IMR-90 (cell line): ENCODE measurements at regions not wholly inside any gene's neighbourhood (a gene's known extent, or its start where the extent isn't known, plus 50 kb on each side); places are given as distances from the start of the nearest gene placed in this dataset.

Experiments
- ATAC-seq: fragments of 200-7000 bp; cut with Tn5 transposase; 2 replicates; pipeline ENCODE4 v1.9.1; 2020; ENCODE audit warnings: low read depth, mild to moderate bottlenecking, moderate library complexity
- BruUV-seq: library from RNA; stranded (reverse); fragments of 400-500 nt; replicated peaks from 2 replicates; lab custom pipeline; 2021; lab: Mats Ljungman, UMichigan
- CTCF ChIA-PET: fragments of 300-600 bp; formaldehyde crosslinking; extraction: SDS; loops from one replicate; lab custom pipeline; 2021; ENCODE audit warnings: antibody characterized with exemption; lab: Yijun Ruan, JAX
- POLR2A ChIA-PET: fragments of 300-600 bp; sonication (Branson Sonifier 250); formaldehyde crosslinking; loops from one replicate; lab custom pipeline; 2022; ENCODE audit warnings: antibody characterized with exemption; ENCODE audit not compliant: unreplicated experiment; lab: Charles Lee
- DNase-seq: peaks from one replicate; pipeline ENCODE4 v3.0.0; 2013
- H2AFZ ChIP-seq: replicated peaks from 2 replicates; pipeline ENCODE3; 2013; ENCODE audit warnings: low read length, mild to moderate bottlenecking; ENCODE audit not compliant: poor library complexity
- H2AK5ac ChIP-seq: 2 replicates; pipeline ENCODE4 v1.6.1; 2013; ENCODE audit warnings: low read depth, low read length, inconsistent platforms
- H2AK9ac ChIP-seq: replicated peaks from 2 replicates; pipeline ENCODE3; 2013; ENCODE audit warnings: mild to moderate bottlenecking, low read depth, low read length, moderate library complexity; ENCODE audit not compliant: poor library complexity
- H2BK120ac ChIP-seq: 2 replicates; pipeline ENCODE4 v1.6.1; 2013; ENCODE audit warnings: low read depth, low read length, inconsistent platforms
- H2BK15ac ChIP-seq: 3 replicates; pipeline ENCODE4 v1.6.1; 2013; ENCODE audit warnings: low read depth, low read length, inconsistent platforms
- H2BK20ac ChIP-seq: 2 replicates; pipeline ENCODE4 v1.6.1; 2013; ENCODE audit warnings: low read depth, mild to moderate bottlenecking, inconsistent platforms, low read length, moderate library complexity
- H2BK5ac ChIP-seq: 2 replicates; pipeline ENCODE4 v1.6.1; 2013; ENCODE audit warnings: mild to moderate bottlenecking, low read depth, low read length, inconsistent platforms; ENCODE audit not compliant: poor library complexity, severe bottlenecking
- H3K14ac ChIP-seq: replicated peaks from 2 replicates; pipeline ENCODE4 v1.6.1; 2013; ENCODE audit warnings: low read depth, low read length, inconsistent platforms
- H3K18ac ChIP-seq: 2 replicates; pipeline ENCODE4 v1.6.1; 2013; ENCODE audit warnings: low read depth, low read length, control low read depth
- H3K23ac ChIP-seq: 2 replicates; pipeline ENCODE4 v1.6.1; 2013; ENCODE audit warnings: low read depth, low read length, inconsistent platforms
- H3K27ac ChIP-seq: 2 replicates; pipeline ENCODE4 v1.5.1; 2013; ENCODE audit warnings: mild to moderate bottlenecking, control low read depth, low read length; ENCODE audit not compliant: insufficient read depth
- H3K27me3 ChIP-seq: 2 replicates; pipeline ENCODE4 v1.6.1; 2013; ENCODE audit warnings: low read length; ENCODE audit not compliant: control insufficient read depth, insufficient read depth
- H3K36me3 ChIP-seq: 2 replicates; pipeline ENCODE4 v1.6.1; 2013; ENCODE audit warnings: low read length, mixed read lengths; ENCODE audit not compliant: control insufficient read depth, insufficient read depth
- H3K4ac ChIP-seq: 2 replicates; pipeline ENCODE4 v1.6.1; 2013; ENCODE audit warnings: low read depth, low read length, inconsistent platforms
- H3K4me1 ChIP-seq: 2 replicates; pipeline ENCODE4 v1.6.1; 2013; ENCODE audit warnings: low read length, mixed read lengths; ENCODE audit not compliant: control insufficient read depth, insufficient read depth
- H3K4me2 ChIP-seq: 2 replicates; pipeline ENCODE4 v1.6.1; 2013; ENCODE audit warnings: low read depth, mild to moderate bottlenecking, control low read depth, low read length, moderate library complexity
- H3K4me3 ChIP-seq: 2 replicates; pipeline ENCODE4 v1.5.1; 2013; ENCODE audit warnings: low read depth, mild to moderate bottlenecking, control low read depth, low read length, moderate library complexity; ENCODE audit not compliant: insufficient read depth
- H3K56ac ChIP-seq: 2 replicates; pipeline ENCODE4 v1.6.1; 2013; ENCODE audit warnings: low read length, inconsistent platforms; ENCODE audit not compliant: insufficient read depth; ENCODE audit errors: extremely low read depth
- H3K79me1 ChIP-seq, 2 experiments: 2 replicates each; pipeline ENCODE4 v1.6.1; 2013; ENCODE audit warnings: low read length in 2 of 2, inconsistent platforms in 1 of 2, low read depth in 1 of 2
- H3K9ac ChIP-seq: 2 replicates; pipeline ENCODE4 v1.6.1; 2013; ENCODE audit warnings: low read depth, low read length, control low read depth
- H3K9me1 ChIP-seq: 2 replicates; pipeline ENCODE4 v1.6.1; 2013; ENCODE audit warnings: low read length, inconsistent platforms; ENCODE audit not compliant: insufficient read depth
- H3K9me3 ChIP-seq: 2 replicates; pipeline ENCODE4 v1.6.1; 2013; ENCODE audit warnings: low read length; ENCODE audit not compliant: control insufficient read depth, insufficient read depth
- H4K20me1 ChIP-seq: 2 replicates; pipeline ENCODE4 v1.6.1; 2013; ENCODE audit warnings: low read length, inconsistent platforms; ENCODE audit not compliant: insufficient read depth
- H4K5ac ChIP-seq: 2 replicates; pipeline ENCODE4 v1.6.1; 2013; ENCODE audit warnings: mild to moderate bottlenecking, low read depth, low read length, control low read depth
- H4K8ac ChIP-seq, 2 experiments: 2 replicates each; pipeline ENCODE4 v1.6.1; 2013; ENCODE audit warnings: low read depth in 2 of 2, low read length in 2 of 2, control low read depth in 1 of 2, inconsistent platforms in 1 of 2
- H4K91ac ChIP-seq: 2 replicates; pipeline ENCODE4 v1.6.1; 2013; ENCODE audit warnings: low read depth, low read length, inconsistent platforms; ENCODE audit not compliant: insufficient read depth
- BHLHE40 ChIP-seq: fragments of 150-350 bp; IDR thresholded peaks from 2 replicates; pipeline ENCODE4 v1.6.1; 2016; ENCODE audit warnings: mild to moderate bottlenecking, low read depth, low read length
- CEBPB ChIP-seq: IDR thresholded peaks from 2 replicates; pipeline ENCODE4 v1.6.1; 2012; ENCODE audit warnings: low read depth, low read length, improper control_type of control experiment
- CHD1 ChIP-seq: IDR thresholded peaks from 2 replicates; pipeline ENCODE4 v1.6.1; 2012; ENCODE audit warnings: low read depth, low read length, improper control_type of control experiment
- CTCF ChIP-seq: conservative IDR thresholded peaks from 2 replicates; pipeline ENCODE4 v1.5.1; 2012; ENCODE audit warnings: mild to moderate bottlenecking, low read depth, low read length, improper control_type of control experiment
- FOS ChIP-seq: fragments of 150-350 bp; IDR thresholded peaks from 2 replicates; pipeline ENCODE4 v1.6.1; 2016; ENCODE audit warnings: low read depth, low read length
- MAFK ChIP-seq: IDR thresholded peaks from 2 replicates; pipeline ENCODE4 v1.6.1; 2012; ENCODE audit warnings: low read depth, low read length, improper control_type of control experiment
- MAZ ChIP-seq: IDR thresholded peaks from 2 replicates; pipeline ENCODE4 v1.6.1; 2012; ENCODE audit warnings: low read depth, mild to moderate bottlenecking, low read length, improper control_type of control experiment, moderate library complexity, borderline replicate concordance
- MXI1 ChIP-seq: IDR thresholded peaks from 2 replicates; pipeline ENCODE4 v1.6.1; 2012; ENCODE audit warnings: low read depth, mild to moderate bottlenecking, low read length, moderate library complexity, borderline replicate concordance
- NFE2L2 ChIP-seq: fragments of 150-350 bp; IDR thresholded peaks from 2 replicates; pipeline ENCODE4 v1.6.1; 2016; ENCODE audit warnings: low read depth, mild to moderate bottlenecking, low read length
- POLR2A ChIP-seq: IDR thresholded peaks from 2 replicates; pipeline ENCODE4 v1.6.1; 2012; ENCODE audit warnings: mild to moderate bottlenecking, low read depth, low read length
- RAD21 ChIP-seq: IDR thresholded peaks from 2 replicates; pipeline ENCODE4 v1.6.1; 2012; ENCODE audit warnings: low read length, improper control_type of control experiment
- RCOR1 ChIP-seq: IDR thresholded peaks from 2 replicates; pipeline ENCODE4 v1.6.1; 2012; ENCODE audit warnings: mild to moderate bottlenecking, low read length, improper control_type of control experiment; ENCODE audit not compliant: insufficient replicate concordance
- RFX5 ChIP-seq: IDR thresholded peaks from 2 replicates; pipeline ENCODE4 v1.8.0; 2012; ENCODE audit warnings: low read depth, mild to moderate bottlenecking, low read length, moderate library complexity
- SMC3 ChIP-seq: fragments of 150-350 bp; IDR thresholded peaks from 2 replicates; pipeline ENCODE4 v1.6.1; 2016; ENCODE audit warnings: low read depth, mild to moderate bottlenecking, antibody characterized with exemption, low read length, moderate library complexity
- WGBS, 2 experiments: methylation state at CpG; one replicate each; pipeline versions ENCODE4 v1.1.5 to v1.1.7; 2013; ENCODE audit warnings: missing lambda C conversion rate in 2 of 2; ENCODE audit not compliant: insufficient read length in 1 of 2; ENCODE audit errors: extremely low coverage in 2 of 2; 5-methylcytosine and 5-hydroxymethylcytosine counted together
- dilution Hi-C: fragments of 300-500 bp; cut with HindIII; formaldehyde crosslinking; loops from one replicate; pipeline ENCODE4 v1.14.3; 2018; ENCODE audit warnings: low sequenced_read_pairs; ENCODE audit not compliant: unreplicated experiment
- in situ Hi-C: fragments of 300-500 bp; cut with MboI; formaldehyde crosslinking; loops from 3 replicates; pipeline ENCODE4 v1.14.3; 2019; ENCODE audit warnings: low sequenced_read_pairs, inconsistent platforms, mixed read lengths
- intact Hi-C: fragments of 100-400 bp; cut with micrococcal nuclease; formaldehyde crosslinking; loops from 2 replicates; pipeline ENCODE4 v1.10.0; 2022
- TF ChIP-seq, protein P1 (sequence below): fragments of 150-350 bp; IDR thresholded peaks from 2 replicates; pipeline ENCODE4 v1.6.1; 2017; ENCODE audit warnings: mild to moderate bottlenecking, antibody characterized with exemption, low read length, low read depth
- TF ChIP-seq, protein P2 (sequence below): fragments of 150-350 bp; IDR thresholded peaks from 2 replicates; pipeline ENCODE4 v1.6.1; 2016; ENCODE audit warnings: low read depth, mild to moderate bottlenecking, low read length, moderate library complexity, borderline replicate concordance

DNA sequence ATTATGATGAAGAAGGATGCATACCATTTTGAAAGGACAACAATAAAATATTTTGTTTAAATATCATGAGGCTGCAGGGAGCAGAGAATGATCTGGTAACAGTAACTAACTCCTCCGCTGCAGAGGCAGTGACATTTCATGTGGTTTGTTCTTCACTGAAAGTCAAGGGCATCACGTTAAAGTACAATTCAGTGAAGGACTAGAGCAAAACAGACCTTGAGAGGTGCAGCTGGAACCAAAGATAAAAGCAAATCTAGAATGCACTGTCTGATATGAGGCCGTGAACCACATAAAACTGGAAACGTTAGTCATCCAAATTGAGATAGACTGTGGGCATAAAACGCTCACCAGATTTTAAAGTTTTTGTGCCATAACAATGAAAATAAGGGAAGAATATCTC lies 522.9 kb upstream of the TNP1 start:
- Histone ChIP-seq H2BK120ac (peak overlapping the region; percentile 97), H3K18ac (peak overlapping the region; percentile 100), H2AK9ac (no peak overlapping the region), H3K9me3 (no peaks in the 10 kb centered on the region), H3K4me1 (peaks cover 20% of the 10 kb centered on the region), H4K20me1 (no peaks in the 10 kb centered on the region), H4K8ac (peak overlapping the region; percentile 76 to 87), H3K79me1 (peaks cover 6 to 7% of the 10 kb centered on the region in 2 experiments; a peak in 2 of 4 replicates), H3K27ac (peak overlapping the region; percentile 79), H3K14ac (peak overlapping the region; percentile 91), H3K9me1 (peaks cover 13% of the 10 kb centered on the region), H2AK5ac (peak overlapping the region; percentile 88), H3K4me2 (no peak overlapping the region), H3K56ac (peak overlapping the region; percentile 46), H3K36me3 (no peaks in the 10 kb centered on the region; the same call in 1 of the 2 replicates), H4K91ac (peak overlapping the region; percentile 87), H3K23ac (peak overlapping the region; percentile 43), H2BK20ac (peak overlapping the region; percentile 95), H3K9ac (peak overlapping the region; percentile 66), H2BK15ac (peak overlapping the region; percentile 98), H2AFZ (no peak overlapping the region), H3K27me3 (no peaks in the 10 kb centered on the region), H3K4me3 (no peak overlapping the region), H2BK5ac (peak overlapping the region; percentile 83), H3K4ac (peak overlapping the region; percentile 89), H4K5ac (peak overlapping the region; percentile 86)
- DNase-seq (no peak), ATAC-seq (no peak)
- TF ChIP-seq RFX5 (no peak), POLR2A (no peak), CTCF (no peak), BHLHE40 (no peak), CHD1 (no peak), MAFK (no peak), RCOR1 (no peak), NFE2L2 (no peak), RAD21 (no peak), MXI1 (no peak), SMC3 (no peak), FOS (no peak), CEBPB (no peak), MAZ (no peak)
- TF ChIP-seq, protein P1, sequence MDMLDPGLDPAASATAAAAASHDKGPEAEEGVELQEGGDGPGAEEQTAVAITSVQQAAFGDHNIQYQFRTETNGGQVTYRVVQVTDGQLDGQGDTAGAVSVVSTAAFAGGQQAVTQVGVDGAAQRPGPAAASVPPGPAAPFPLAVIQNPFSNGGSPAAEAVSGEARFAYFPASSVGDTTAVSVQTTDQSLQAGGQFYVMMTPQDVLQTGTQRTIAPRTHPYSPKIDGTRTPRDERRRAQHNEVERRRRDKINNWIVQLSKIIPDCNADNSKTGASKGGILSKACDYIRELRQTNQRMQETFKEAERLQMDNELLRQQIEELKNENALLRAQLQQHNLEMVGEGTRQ = no peak
- TF ChIP-seq, protein P2, sequence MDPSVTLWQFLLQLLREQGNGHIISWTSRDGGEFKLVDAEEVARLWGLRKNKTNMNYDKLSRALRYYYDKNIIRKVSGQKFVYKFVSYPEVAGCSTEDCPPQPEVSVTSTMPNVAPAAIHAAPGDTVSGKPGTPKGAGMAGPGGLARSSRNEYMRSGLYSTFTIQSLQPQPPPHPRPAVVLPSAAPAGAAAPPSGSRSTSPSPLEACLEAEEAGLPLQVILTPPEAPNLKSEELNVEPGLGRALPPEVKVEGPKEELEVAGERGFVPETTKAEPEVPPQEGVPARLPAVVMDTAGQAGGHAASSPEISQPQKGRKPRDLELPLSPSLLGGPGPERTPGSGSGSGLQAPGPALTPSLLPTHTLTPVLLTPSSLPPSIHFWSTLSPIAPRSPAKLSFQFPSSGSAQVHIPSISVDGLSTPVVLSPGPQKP = no peak
- dilution Hi-C loops = no loop called here
- ChIA-PET CTCF (interaction anchor here (0.6 kb wide), 1 partner anchor 140 kb away, joined by 3 read pairs; no protein-coding TSS in a partner anchor), POLR2A (interaction anchor here (0.6 kb wide), 1 partner anchor 288 kb away, joined by 3 read pairs; no protein-coding TSS in a partner anchor)
- BruUV-seq = no TSS peak
- in situ Hi-C loops = no loop called here
- 80% methylated on average over 1 of the region's 5 CpGs; no CpG with 5 or more reads in 1 of the 2 experiments for WGBS, 2 experiments
- intact Hi-C loops = loop anchor here (1.0 to 5.0 kb wide), 5 partner anchors 95 to 687 kb away; partner anchors contain the start of gene IGFBP5
